SK-N-DZ (cell line): ENCODE measurements at regions not wholly inside any gene's neighbourhood (a gene's known extent, or its start where the extent isn't known, plus 50 kb on each side); places are given as distances from the start of the nearest gene placed in this dataset.
A peak's percentile ranks its signal among the peaks of the same experiment; 100 is the strongest.
"Not testable (repeated sequence)": the region's sequence is repeated elsewhere in the genome, so short reads cannot be mapped to it uniquely, and the experiment has no call there.

Experiments used
- DNase-seq: peaks from one replicate; pipeline ENCODE4 v3.0.0-alpha.2; 2015; ENCODE audit warnings: low spot score

DNA sequence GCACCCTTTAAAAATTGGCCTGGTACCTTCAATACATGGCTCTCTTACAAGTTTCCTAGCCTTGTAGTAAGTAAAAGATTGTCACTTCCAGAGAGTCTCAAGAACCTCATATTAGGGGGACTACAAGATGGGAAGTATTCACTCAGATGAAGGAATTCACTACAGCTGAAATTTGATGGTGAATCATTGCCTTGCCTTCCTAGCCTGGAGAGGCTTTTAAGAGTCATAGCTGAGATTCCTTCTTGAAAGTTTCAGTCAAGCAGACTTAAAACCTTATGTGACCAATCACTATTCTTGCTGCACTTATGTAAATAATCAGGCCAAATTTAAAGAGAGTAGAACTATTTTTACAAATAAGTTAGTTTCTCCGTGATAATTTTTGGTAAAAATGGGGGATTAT, 451.6 kb downstream of the TRHDE start:
- DNase-seq, result no peak

DNA sequence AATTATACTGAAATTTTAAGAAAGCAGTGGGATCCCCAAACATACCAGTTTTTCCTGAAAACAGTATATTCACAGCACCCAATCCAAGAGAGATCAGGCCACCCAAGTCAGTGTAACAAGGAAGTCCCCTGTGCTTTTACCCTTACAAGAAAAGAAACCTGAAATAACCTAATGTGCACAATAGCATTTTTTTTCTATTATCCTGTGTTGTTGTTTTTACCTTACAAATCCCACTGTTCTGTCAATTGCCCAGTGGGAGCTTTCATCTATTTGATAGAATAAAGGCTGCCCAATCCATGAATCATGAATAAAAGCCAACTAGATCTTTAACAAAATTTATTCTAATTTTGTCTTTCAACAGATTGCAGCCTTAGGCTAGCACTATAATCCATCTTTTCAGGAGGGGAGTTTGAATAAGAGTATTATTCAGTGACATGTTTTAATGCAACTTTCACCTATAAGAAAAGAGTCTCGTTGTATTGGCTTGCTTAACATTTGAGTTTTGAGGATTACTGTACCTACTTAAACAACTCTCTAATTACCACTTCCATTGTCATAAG, 457.4 kb downstream of the TRHDE start:
- DNase-seq, result no peak

DNA sequence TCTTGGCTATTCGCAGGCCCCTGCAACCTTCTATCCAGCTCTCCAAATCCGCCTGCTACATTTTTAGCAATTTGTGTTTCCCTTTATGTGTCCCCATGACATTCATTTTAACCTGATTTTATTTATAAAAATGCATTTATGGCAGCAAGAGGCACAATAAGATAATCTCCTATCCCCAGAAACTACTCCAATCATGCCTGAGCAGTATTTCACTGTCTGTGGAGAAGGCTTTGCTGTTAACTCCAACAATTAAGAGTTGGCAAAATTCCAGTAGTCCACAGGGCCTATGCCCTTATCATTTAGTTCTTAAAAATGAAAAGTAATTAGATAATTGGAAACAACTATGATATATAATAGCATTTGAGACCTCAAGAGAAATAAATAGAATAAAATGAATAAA, 462.4 kb downstream of the TRHDE start:
- DNase-seq, result no peak

DNA sequence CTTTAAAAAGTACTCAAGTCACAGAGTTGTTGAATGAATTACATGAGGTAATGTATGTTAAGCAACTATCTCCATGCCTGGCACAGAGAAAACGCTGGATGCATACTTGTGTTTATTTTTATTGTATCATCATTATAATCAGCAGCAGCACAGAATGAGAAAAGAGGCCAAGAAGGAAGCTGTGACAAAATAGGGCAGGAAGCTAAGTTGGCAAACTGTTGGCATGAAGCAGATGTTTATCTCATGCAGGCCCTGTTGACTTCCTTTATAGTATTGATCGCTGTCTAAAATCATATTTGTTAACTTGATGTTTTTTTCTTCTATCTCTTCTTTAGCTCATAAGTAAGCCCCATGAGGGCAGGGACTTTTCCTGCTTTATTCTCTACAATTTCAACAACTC, 466.6 kb downstream of the TRHDE start:
- no peak for DNase-seq

DNA sequence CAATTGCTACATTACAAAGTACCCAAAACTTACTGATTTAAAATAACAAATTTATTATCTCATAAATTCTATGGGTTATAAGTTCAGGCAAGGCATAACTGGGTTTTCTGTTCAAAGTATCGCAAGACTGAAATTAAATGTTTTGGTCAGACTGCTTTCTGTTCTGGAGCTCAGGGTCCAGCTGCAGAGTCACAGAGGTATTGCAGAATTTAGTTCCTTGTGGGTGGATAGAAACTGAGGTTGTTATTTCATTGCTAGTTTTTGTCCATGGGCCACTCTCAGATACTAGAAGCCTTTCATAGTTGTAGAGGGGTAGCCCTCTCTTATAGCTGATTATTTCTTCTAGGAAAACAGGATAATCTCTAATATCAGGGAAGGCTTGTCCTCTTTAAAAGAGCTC, 467.9 kb downstream of the TRHDE start:
- no peak for DNase-seq

DNA sequence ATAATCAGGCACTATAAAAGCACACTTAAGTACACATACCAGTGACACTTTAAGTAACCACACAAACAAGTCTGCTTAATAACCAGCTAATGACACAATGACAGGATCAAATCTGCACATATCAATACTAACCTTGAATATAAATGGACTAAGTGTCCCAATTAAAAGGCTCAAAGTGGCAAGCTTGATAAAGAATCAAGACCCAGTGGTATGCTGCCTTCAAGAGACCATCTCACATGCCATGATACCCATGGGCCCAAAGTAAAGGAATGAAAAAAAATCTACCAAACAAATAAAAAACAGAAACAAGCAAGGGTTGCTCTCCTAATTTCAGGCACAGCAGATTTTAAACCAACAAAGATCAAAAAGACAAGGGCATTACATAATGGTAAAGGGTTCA, 470.4 kb downstream of the TRHDE start:
- no peak for DNase-seq

DNA sequence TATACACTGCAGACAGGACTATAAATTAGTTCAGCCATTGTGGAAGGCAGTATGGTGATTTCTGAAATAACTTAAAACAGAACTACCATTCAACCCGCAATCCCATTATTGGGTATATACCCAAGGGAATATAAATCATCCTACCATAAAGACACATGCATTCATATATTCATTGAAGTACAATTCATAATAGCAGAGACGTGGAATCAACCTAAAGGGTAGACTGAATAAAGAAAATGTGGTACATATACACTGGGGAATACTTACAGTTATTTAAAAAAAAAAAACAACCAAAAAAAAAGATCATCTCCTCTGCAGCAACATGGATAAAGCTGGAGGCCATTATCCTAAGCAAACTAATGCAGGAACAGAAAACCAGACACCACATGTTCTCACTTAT, 473.9 kb downstream of the TRHDE start:
- DNase-seq, result no peak

DNA sequence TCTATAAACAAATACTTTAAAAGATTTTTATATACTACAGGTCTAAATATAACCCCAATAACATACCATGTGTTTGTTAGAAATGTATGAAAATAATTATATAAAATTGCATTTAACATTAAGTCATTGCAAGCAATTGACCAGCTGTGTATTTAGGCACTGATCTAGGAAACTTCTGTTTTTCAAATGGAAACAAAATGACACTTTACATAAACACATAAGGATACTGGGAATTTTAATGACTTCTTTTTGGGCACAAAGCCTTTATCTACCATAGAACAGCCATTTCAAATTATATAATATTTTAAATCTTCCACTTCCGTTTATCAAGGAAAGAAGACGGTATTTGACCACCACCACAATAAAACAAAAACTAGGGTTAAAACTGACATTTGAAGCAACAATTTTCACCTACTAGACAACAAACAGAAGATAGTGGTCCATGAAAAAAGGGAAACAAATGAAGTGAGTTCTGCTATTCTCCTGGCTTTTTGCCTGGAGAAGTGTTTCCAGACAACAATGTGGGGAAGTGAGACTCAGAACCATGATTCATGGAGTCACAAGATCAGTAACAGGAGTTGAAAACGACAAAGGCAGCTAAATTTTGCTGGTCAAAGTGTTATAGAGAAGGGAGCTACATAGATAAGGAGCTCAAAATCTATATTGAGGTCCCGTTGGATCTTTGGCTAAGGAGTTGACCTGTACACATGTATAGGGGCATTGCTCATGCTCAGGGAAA, 475.1 kb downstream of the TRHDE start:
- DNase-seq, result no peak

DNA sequence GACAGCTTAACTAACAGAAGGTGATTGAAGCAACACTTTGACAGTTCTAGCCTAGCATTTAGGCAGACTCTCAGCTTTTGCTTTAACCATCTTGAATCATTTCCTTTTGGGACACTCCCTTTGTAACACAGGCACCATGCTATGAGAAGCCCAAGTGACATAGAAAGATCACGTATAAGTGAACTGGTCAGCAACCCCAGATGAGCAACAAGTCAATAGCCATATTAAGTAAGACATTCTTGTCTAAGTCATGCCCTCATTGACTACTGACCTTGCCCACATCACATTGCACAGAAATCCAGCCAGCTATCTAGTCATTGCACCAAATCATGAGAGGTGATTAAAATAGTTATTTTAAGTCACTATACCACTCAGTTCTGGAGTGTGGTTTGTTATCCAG, 476.8 kb downstream of the TRHDE start:
- no peak for DNase-seq

DNA sequence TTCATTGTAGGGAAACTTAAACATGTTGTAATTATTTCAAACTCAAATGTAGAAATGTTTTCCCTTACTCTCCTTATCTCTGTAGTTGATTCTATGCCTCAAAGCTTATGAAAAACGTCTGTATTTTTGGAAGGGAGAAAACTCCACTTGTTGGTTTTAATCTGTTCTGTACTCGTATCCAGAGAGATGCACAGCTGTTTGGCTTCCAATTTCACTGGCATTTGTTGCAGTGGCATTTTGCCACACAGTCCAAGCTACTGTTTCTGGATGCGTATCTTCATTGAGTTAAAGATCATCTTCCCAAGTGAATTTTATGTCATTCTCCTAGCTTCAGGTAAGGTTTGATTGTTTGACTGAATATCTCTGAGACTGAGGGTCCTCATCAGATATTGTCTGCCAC, 481.4 kb downstream of the TRHDE start:
- no peak for DNase-seq

DNA sequence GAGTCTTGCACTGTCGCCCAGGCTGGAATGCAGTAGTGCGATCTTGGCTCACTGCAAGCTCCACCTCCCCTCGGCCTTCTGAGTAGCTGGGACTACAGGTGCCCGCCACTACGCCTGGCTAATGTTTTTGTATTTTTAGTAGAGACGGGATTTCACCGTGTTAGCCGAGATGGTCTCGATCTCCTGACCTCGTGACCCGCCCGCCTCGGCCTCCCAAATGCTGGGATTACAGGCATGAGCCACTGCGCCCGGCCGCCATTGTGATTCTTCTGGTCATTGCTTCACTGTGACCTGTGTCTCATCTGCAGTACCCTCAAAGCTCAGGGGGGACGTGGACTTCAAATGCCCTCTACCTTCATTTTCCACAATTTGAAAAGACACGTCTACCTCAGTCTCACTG, 481.9 kb downstream of the TRHDE start:
- not testable (repeated sequence) for DNase-seq

DNA sequence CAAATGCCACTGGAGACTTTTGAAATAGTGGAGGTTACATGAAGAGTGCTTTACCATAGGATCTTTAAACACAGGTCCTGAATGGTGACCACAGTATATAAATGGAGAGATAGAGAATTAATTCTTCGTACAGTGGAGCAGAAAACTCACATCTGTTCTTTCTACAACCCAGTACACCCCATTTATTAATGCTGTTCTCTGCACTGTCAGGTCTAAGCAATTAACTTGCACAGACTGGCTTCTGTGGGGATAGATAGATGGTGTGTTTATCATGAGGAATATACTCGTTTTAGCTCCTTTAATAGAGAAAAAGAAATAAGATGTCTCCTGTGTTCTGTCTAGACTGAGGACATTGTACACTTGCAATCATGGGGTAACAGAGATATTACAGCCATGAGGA, 494.3 kb downstream of the TRHDE start:
- no peak for DNase-seq

DNA sequence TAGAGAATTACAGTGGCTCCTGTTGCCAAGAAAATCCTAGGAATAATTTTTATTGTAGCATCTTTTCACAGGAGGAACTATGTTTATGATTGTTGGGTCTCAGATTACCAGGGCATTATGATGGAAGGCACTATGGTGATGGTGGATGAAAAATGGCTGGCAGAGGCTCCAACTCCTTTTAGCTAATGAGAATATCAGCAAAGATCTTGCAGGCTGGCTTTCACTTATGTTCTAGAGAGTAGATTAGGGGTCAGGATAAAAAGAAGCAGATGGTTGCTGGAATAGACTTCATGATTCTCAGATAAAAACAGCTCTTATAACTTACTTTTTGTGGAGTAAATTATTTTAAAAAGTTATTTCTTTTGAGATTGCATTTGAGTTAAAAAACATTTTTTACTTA, 501.9 kb downstream of the TRHDE start:
- peak; percentile 94 for DNase-seq

DNA sequence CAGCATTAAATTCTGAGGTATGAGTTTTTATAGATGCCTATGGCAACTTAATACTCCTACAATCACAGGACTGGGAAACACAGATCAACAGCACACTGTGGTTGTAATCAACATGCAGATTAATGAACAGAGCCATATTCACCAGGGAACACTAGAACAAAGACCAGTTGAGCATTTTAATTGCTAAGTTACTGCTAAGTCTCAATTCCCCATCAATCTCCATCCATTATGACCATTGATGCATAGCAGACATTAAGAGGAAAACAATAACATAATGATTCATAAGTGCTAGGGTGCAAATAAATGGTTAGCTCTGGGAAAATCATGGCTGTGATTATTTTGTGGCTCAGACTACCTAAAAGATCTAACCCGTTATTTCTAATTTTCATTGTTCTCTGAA, 505.6 kb downstream of the TRHDE start:
- DNase-seq, result no peak

DNA sequence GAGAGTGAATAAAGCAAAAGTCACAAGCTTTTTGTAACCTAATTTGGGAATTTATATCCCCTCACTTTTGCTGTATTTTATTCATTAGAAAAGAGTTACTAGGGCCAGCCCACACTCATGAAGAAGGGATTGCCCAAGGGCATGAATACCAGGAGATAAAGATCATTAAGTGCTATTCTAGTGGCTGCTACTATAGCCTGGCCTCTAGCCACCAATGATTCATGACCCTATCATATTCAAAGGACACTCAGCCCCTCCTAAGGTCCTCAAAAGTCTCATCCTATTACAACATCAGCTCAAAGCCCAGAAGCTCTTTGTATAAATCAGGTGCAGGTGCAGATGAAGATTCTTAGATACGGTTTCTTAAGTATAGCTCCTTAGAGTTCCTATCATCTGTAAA, 518.1 kb downstream of the TRHDE start:
- DNase-seq, result peak; percentile 64

DNA sequence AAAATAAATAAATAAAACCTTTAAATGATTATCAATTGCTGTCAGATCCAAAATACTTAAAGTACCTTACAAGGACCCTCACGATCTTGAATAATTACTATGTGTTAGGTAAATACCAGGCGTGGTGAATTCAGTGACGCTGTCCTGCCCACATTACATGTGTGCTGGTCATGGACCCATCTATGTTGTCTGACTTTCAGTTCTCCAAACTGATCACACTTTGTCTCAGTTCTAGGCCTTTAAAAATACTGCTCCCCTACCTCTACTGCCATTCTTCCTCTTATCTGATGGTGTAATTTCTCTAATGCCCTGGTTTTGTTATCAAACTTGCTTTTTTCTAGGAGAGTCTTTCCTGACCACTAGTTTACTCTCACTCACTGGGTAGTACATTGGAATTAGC, 520.7 kb downstream of the TRHDE start:
- DNase-seq, result no peak

DNA sequence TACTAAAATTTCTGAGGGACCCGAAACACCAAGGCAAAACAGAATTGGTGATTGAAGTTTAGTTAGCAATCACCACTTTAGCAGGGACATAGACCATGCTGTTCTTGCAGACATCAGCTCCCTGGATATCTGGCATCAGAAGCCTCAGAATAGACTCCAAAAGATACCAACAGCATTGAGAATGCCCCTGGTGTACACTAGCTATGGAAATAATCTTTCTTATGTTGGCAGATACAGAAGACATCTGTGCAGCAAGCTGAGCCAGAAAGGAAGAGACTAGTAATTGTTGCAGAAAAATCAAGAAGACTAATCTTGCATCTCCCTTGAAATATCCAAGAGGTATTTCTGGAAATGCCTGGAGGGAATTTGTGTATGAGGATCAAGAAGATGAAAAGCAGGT, 521.6 kb downstream of the TRHDE start:
- DNase-seq, result no peak

DNA sequence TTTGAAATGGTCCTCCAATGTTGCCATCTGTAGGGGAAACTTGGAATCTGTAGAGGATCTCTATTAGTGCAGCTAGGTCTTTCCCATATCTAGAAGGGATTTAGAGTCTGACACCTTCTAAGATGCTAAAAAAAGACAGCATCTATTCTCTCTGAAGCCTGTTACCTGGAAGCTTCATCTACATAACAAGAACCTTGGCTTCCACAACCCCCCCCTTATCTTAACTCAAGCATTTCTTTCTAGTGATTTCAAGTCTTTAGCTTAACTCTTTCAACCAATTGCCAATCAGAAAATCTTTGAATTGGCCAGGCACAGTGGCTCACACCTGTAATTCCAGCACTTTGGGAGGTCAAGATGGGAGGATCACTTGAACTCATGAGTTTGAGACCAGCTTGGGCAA, 543.3 kb downstream of the TRHDE start:
- DNase-seq, result no peak

DNA sequence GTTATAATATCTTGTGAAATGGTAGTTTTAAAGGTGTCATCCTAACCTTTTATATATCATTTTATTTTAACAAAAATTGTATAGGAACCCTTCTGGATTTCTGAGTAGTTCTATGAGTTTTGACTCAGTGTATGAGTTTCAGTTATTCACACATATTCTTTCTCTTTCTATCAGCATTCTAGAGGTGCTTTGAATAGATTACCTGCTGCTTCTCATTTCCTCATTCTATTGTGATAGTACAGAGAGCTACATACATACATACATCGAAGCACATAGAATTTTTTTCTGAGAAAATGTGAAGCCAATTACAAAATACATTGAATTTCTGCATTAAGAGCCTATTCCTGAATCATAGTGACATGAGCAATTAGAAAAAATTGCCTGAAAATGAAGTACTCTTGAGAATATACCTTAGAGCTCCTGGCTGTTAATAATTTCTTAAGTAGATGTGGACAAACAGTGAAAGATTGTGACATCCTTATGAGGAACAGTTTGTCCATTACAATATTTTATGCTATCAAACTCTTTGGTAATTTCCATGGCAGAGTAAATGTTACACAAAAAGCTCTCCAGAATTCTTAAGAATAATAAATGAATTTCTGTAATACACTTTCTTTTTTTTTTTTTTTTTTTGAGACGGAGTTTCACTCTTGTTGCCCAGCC, 556.6 kb downstream of the TRHDE start:
- DNase-seq, result no peak

DNA sequence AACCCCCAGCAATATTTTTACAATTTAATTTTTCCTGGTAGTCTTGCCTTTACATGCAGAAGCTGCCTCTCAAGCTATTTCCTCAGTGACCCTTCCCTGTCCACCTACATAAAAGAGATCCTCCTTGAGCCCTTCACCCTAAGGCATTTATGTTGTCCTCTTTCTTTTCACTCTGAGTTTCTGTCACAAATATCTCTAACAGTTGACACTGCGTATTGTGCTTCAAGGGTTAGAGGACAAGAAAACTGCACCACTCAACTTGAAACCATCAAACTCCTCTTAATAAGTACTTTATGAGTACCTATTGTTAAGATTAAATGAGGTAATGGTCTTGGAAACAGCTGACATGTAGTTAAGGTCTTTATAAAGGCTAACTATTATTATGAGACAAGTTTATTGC, 557.7 kb downstream of the TRHDE start:
- no peak for DNase-seq

DNA sequence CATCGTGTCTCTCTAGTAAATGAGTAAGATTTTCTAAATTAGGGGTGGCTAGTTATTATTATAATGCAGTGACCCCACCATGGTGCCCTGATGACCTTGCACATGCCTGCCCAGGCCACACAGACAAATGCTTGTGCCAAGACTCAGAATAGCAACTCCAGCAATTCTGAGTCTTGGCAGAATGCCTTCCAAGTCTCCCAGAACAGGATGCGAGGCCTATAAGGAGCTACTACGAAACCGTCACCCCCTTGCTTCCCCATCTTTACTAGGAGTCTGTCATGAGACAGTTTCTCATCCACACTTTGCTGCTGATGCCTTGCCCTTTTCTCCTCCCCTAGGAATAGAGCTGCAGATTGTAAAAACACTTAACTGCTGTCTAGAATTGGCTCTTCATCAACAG, 559.9 kb downstream of the TRHDE start:
- DNase-seq, result no peak

DNA sequence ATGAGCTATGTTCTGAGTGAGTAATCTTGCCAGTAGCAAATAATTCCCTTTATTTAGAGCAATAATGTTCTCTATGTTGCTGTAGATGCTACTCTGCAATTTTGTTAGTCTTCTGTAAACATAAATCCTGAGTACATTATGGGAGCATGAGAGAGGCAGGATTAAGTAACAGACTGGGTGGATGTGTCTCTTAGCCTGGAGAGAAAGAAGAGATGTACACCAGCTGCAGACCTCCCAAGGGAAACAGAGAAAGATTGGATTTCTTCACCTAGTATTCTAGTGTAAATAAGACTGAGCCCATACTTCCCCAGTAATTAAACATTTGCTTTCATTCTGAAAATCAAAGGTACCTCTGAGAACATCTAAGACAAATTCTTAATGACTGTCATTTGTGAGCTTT, 564.0 kb downstream of the TRHDE start:
- peak; percentile 10 for DNase-seq

DNA sequence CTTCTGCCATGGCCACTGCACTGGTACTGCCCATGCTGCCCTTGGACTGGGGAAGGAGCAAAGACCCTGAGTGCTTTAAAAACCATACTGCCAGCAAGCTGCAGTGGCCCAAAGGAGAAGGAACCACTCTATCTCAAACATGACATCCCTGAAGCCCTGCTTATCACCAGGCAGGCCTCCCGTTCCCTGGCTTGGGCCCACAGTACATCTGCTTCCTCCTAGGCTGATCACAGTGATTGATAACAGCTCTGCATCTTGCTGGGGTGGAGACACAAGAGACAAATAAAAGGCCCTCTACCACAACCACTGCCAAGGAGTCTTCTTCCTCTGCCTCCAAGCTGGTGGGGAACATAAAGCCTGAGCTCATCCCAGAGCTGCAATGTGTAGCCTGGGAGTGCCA, 567.5 kb downstream of the TRHDE start:
- peak; percentile 43 for DNase-seq
